ENCODE measurements at regions not wholly inside any gene's neighbourhood (a gene's known extent, or its start where the extent isn't known, plus 50 kb on each side); places are given as distances from the start of the nearest gene placed in this dataset.

DNA sequence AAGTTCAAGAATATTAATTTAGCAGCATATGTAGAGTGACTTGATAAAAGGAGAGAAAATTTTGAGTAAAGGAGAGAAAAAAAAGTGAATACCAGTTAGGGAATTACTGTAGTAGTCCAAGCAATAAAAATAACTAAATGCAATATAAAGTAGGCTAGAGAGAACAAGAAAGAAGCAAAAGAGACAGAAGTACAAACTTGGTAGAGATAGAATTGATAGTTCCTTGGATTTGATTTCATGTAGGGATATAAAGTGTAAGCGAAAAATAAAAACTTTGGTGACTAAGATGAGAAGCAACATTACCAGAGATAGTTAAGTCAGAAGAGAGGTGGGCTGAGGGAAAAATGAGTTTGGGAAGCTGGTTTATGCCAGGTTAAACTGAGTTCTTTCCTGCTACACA, 252.4 kb downstream of the SEC23A start:
- DNase-seq (ENCODE audit: extremely low read depth in 1 of 2, low read depth in 1 of 2) = no peak

DNA sequence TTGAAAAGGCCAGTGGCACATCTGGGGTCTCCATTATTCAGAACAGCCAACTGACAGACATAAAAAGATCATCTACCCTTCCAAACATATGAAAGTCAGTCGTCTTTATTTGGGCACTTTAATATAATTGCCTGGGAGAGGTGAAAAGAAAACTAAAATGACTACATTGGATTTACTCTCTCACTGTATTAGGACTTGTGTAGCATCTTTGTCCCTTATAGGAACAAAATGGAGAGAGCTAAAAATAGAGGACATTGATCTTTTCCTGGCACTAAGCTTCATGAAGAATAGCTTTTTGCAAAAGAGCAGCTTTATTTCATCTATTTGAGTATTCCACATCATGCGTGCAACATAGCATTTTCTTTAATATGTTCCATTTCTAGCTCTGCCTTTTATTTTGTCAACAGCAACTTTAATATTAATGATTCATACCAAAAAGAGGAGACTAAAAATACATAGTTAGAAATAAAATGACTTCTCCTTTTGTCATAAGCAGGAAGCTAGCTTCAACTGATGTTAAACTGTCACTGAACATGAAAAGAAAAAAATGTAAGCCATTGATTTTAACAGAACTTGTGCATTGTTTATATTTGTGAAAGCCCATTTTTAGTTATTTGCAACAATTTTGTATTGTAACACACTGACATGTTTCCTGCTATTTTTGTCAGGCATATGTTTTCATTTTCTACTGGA, 254.6 kb downstream of the SEC23A start:
- DNase-seq (ENCODE audit: extremely low read depth in 1 of 2, low read depth in 1 of 2) = no peak

DNA sequence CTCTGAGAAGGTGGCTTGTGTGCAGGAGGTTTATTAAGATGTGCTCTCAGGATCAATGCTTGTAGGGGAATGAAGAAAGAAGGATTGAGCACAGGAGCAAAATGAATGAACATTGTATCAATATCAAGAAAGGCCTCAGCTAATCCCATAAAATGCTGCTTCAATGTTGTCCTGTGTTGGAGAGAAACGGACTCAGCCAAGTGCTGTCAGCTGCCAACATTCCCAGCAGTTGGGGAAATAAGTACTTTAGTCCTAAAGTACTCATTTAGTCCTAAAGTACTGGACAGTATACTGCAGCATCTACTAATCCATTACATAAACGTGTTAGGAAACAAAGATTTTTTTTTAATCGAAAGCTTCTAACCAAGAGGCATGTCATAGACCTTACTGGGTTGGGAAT, 255.9 kb downstream of the SEC23A start:
- DNase-seq (ENCODE audit: extremely low read depth in 1 of 2, low read depth in 1 of 2) = no peak

DNA sequence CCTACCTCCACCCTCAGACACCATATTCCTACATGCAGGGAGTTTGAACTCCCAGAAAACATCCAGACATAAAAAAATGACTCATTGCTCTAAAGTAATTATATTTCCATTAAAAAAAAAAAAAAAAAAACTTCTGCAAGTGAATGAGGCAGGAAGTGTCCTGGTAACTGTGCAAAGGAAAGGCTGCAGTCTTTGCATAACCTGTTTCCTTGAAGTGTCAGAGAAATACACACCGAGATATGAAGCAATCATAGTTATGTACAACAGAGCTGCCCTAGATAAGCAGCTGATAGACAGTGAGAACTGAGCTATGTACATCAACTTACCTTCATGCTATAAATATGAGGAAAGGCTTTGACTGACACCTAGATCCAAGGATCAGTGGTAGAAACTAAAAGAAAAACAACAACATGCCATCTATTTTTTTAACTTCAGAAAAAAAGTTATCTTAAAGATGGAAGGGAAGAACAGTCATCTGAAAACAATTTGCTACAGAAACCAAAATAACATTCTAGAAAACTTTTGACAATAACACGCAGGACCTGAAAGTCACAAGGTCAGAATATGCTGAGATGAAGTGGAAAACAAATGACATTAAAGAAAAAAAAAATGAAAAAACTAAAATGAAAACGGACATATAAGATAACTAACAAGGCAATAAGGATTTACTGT, 263.2 kb downstream of the SEC23A start:
- no peak for DNase-seq (ENCODE audit: extremely low read depth in 1 of 2, low read depth in 1 of 2)

DNA sequence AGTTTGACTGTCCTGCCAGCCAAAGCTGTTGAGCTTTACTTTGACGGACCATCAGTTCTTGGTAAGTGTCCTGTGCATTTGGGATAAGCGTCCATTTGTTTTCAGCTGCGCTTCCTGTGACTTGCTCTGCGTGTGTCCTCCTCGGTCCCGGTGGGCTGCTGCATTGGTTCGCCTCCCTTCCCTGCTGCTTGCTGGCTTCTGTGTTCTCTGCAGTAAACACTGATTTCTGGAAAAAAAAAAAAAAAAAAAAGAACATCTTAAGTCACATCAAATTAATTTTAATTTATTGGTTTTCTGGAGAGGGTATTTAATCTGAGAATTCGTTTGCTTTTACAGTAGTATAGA, 264.1 kb downstream of the SEC23A start:
- no peak for DNase-seq (ENCODE audit: extremely low read depth in 1 of 2, low read depth in 1 of 2)

DNA sequence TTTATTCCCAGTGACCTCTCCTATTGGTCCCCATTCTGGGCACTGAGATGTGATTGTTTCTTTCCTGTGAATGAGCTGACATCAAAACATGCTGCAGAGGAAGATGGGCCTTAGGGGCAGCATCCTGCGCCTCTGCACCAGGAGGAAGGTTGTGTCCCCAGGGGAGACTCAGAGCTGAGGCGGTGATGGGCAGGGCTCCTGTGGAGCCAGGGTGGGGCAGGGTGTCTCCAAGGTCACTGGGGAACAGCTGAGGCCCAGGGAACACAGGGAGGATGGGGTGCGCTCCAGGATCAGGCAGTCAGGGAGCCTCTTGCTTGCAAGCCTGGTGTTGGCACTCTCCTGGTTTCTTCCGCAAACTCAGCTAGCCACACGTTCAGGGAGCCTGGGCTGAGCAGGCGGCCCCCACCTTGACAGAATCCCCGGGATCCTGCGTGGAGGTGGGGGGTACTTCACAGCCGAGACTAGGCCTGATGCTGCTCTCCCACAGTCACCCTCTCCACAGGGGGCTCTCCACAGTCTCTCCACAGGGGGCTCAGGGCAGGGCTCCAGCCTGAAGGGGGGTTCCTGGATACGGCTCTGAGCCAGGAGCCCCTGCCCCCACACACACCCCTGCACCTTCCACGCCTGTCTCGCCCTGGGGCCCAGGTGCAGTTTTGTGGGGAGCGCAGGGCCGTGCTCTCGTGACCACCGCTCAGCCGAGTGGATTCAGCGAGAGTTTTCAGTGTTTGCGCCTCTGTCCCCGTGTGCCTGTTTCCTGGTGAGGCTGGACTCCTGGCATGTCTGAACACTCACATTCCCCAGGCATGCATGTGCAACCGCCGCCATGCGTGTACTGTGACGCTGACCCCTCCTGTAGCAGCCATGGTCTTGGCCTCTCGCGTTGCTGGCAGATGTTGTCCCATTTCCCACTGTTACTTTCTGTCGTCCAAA, 264.7 kb downstream of the SEC23A start:
- DNase-seq (ENCODE audit: extremely low read depth in 1 of 2, low read depth in 1 of 2) = no peak

DNA sequence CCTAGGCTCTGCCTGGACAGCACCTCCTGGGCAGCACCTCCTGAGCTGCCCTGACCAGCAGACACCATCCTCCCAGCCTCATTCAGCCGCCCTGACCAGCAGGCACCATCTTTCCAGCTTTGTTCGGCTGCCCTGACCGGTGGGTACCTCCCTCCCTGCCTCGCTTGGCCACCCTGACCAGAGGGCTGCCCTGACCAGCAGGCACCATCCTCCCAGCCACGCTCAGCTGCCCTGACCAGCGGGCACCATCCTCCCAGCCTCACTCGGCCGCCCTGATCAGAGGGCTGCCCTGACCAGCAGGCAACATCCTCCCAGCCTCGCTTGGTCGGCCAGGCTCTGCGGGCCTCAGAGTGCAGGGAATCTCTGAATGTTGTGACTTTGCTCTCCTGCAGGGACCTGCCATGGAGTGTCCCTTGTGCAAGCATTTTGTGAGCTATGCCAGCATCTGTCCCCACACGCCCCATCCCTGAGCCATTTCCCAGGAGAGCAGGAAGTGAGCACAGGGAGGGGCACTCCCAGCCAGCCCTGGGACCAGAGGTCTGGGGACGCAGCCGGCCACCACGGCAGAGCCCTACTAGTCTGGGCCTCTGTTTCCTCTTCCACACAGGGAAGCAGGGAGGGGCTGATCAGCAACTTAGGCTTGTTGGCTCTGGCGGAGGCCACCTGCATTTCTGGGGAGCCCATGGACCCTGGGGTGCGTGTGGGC, 265.5 kb downstream of the SEC23A start:
- DNase-seq (ENCODE audit: extremely low read depth in 1 of 2, low read depth in 1 of 2) = no peak

DNA sequence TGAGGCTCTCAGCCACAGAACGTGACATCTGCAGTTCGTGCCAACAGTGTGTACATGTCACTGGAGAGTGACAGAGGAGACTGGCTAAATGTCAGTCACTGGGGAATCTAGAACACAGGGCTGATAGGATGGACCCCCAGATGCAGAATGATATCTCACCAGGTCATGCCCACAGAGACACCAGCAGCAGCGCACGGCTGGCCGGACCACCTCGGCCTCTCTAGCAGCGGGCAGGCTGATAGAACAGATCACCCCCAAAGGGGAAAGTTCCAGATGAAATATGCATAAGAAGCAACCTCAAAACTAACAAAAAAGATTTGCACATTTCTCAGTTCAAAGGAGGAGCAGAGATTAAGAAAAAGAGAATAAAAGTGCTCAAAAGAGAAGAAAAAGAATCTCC, 266.5 kb downstream of the SEC23A start:
- DNase-seq (ENCODE audit: extremely low read depth in 1 of 2, low read depth in 1 of 2) = no peak

DNA sequence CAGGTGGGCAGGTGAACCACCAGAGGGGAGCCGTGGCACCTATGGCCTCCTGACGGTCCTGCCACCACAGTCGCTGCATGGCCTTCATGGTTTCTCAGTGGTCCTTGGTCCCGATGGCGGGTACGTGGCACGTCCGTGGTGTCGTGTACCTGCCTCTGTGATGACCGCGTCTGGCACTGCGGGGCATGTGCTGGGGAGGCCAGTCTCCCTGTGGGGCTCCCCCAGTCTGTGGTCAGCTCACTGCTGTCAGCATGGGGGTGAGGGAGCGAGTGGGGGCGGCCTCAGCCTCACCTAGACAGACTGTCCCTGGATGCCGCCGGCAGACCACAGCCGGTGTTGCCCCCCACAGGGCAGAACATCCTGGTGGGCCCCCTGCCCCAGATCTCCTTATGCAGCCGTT, 267.2 kb downstream of the SEC23A start:
- DNase-seq (ENCODE audit: extremely low read depth in 1 of 2, low read depth in 1 of 2) = no peak

DNA sequence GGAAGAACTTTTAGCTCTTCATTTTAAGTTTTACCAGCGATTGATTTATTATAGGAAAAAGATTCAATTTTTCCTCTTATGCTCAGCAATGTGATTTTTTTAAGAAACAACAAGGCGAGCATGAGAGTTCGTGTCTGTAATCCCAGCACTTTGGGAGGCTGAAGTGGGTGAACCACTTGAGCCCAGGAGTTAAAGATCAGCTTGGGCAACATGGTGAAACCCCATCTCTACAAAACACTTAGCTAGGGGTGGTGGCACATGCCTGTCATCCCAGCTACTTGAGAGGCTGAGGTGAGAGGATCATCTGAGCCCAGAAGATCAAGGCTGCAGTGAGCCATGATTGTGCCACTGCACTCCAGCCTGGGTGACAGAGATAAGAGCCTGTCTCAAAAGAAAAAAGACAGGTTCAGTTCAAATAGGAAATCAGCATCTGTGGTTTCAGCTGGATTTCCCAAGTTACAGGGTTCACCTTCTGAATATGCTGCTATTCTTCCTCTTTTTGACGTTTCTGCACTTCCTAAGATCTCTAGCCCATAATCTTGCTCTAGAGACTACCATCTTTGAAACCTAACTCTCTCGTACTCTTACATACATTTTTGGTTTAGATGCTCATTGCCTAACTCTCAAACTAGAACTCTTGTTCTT, 274.7 kb downstream of the SEC23A start:
- no peak for DNase-seq (ENCODE audit: extremely low read depth in 1 of 2, low read depth in 1 of 2)

DNA sequence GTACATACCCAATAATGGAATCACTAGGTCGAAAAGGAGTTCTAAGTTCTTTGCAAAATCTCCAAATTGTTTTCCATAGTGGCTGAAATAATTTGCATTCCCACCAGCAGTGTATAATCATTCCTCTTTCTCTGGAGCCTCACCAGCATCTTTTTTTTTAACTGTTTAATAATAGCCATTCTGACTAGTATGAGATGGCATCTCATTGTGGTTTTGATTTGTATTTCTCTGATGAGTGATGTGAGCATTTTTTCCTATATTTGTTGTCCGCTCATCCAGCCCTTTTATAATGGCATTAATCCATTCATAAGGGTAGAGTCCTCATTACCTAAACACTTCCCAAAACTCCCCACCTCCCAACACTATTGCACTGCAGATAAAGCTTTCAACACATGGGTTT, 278.3 kb downstream of the SEC23A start:
- DNase-seq (ENCODE audit: extremely low read depth in 1 of 2, low read depth in 1 of 2) = no peak

DNA sequence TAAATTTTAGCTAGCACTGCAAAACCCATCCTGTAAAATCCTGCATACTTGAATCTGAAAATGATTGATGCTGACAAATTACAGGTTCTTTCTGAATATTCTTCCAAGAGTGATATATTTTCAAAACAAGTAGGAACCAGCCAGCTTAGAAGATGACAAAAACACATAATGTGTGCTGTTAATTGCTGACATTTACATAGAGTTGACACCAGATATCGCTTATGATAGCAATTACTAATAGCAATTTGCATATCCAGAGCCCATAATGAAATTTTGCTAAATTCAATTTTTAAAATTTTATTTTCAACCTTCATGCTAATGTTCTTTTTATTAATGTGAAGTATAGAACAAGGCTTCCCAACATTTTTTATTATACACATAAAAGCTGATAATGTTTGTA, 284.5 kb downstream of the SEC23A start:
- DNase-seq (ENCODE audit: extremely low read depth in 1 of 2, low read depth in 1 of 2) = no peak

DNA sequence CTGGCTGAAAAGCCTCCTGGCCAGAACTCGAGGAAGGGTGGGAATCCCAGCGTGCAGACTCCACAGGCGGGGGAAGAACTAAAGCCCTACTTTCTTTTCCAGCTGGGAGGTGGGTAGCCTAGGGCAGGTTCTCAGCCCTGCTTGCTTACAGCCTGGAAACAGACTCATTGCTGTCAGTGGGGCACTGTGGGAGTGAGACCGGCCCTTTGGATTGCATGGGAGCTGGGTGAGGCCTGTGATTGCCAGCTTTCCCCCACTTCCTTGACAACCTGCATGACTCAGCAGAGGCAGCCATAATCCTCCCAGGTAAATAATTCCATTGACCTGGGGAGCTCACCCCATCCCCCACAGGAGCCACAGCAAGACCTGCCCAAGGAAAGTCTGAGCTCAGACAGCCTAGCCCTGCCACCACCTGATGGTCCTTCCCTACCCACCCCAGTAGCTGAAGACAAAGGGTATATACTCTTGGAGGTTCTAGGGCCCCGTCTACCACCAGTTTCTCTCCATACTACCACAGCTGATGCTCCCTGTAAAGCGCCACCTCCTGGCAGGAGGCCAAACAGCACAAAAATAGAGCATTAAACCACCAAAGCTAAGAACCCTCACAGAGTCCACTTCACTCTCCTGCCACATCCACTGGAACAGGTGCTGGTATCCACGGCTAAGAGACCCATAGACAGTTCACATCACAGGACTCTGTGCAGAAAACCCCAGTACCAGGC, 294.1 kb downstream of the SEC23A start:
- no peak for DNase-seq (ENCODE audit: extremely low read depth in 1 of 2, low read depth in 1 of 2)

DNA sequence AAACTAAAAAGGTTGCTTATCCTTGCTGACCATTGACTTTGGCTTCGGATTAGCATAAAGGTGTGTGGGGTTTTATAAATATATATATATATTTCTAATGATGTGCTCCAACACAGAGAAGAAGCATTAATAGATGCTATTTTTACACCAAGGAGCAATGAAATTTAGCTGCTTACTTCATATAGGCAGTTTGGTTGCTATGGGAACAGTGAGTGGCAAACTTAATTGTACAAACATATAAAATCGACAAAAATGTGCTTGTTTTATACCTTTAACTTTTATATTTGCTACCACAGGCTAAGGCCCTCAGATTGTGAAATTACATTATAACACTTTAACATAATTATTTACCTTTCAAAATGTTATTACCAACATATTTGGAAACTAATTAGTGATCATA, 303.4 kb downstream of the SEC23A start:
- no peak for DNase-seq (ENCODE audit: extremely low read depth in 1 of 2, low read depth in 1 of 2)

DNA sequence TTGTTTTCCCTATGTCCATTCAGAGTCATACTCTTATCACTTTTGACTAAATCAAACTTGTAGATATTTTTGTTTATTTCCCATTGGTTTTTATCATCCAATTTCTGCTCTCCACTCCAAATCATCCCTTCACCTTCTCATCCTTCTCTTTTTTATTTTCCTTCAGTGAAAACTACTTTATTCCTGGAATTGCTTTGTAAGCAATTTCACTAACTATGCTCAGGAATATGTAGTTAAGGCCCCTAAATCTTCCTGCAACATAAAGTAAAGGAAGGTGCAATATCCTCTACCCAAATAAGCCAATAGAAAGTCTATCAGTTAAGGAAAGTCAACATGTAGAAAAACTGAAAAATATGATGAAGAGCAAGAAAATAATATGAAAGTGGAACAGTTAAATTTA, 308.4 kb downstream of the SEC23A start:
- no peak for DNase-seq (ENCODE audit: extremely low read depth in 1 of 2, low read depth in 1 of 2)

DNA sequence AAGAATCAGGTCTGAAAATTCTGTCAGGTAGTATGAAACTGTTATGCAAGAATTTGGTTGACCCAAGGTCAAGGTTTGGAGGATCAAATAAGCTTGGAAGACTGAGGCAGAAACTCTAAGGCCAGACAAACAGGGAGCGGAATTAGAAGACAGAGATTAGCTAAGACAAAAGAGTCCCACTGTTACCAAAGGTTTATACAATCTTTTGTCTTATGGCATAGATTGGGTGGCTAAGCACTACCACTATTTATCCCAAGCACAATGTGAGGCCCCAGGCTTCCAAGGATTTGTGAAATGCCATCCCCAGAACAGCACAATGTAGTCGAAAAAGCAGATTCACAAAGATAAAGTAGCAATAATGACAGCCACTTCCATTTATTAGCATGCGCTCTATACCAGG, 311.2 kb downstream of the SEC23A start:
- DNase-seq (ENCODE audit: extremely low read depth in 1 of 2, low read depth in 1 of 2) = no peak

DNA sequence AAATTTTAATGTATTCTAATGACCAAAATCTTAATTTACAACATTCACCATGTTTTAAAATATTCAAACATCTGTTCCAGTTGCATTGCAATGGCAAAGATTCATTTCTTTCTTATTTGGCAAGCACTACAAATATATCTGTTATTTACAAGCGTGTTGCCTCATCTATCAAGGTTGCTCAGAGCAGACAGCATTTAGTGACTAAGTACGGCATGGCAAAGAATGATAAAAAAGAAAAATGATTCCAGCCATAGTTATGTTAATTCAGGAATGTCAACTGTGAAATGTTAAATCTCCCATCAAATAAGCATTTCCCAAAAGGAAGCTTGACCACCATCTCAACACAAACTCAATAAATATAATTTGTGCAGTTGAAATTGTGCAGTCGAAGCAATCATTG, 312.1 kb downstream of the SEC23A start:
- DNase-seq (ENCODE audit: extremely low read depth in 1 of 2, low read depth in 1 of 2) = no peak

DNA sequence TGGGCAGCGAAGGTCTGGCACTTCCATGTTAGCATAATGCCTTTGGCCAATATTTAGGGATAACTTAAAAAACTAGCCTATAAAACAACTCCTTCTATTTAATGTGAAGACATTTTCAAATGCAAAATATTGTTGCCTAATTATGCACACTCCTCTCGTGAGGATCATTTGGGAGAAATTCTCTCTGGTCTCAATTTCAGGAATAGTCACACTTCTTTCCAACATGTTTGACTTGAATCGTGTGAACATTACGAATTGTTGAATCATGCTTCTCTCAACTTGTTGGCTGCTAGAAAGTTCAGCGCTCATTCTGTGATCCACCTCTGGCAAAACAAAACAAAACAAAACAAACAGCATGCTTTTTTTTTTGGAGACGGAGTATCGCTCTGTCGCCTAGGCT, 313.2 kb downstream of the SEC23A start:
- DNase-seq (ENCODE audit: extremely low read depth in 1 of 2, low read depth in 1 of 2) = no peak

DNA sequence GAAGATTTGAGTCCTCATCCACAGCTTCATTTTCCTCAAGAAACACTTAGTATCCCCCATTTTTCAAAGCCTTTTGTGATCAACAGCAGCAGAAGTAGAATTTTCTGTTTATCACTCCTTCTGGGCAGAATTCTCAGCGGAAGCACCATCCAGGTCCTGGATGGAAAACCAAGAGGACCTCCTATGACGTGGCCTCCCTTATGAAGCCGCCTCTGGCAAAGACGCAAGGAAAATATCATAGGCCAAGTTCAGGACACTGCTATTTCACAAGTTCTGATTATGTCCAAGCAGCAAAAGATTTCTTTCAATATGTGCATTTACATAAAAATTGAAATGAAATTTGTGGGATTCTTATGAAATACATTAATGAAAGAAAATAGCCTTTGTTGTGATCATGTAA, 315.0 kb downstream of the SEC23A start:
- DNase-seq (ENCODE audit: extremely low read depth in 1 of 2, low read depth in 1 of 2) = no peak

DNA sequence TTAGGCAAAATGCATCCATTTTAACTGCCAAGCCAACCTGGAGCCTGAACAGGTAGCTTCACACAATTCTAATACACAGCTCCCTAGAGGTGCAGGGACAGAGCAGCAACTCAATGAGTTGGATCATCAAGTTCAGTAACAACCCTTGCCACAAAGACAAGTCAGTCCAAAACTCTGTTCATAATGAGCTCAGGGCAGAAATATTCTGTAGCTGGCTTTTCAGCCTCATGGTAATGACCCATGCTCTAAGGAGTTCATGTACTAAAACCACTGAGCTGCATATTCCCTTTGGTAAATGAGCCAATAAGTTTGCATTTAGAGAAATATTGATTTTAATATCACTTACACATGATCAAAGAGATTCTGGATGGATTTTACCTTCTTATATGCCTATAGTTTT, 316.1 kb downstream of the SEC23A start:
- DNase-seq (ENCODE audit: extremely low read depth in 1 of 2, low read depth in 1 of 2) = no peak

Measured in activated CD8-positive, alpha-beta memory T cell treated with anti-CD3 and anti-CD28 coated beads for 1 hour (primary cell).